Common myeloid progenitor, CD34-positive (primary cell): ENCODE measurements at regions not wholly inside any gene's neighbourhood (a gene's known extent, or its start where the extent isn't known, plus 50 kb on each side); places are given as distances from the start of the nearest gene placed in this dataset.
A peak's percentile ranks its signal among the peaks of the same experiment; 100 is the strongest.

Experiments
- CTCF ChIA-PET: fragments of 350-600 bp; sonication (Branson Sonifier 250); formaldehyde crosslinking; loops from one replicate; lab custom pipeline; 2021; ENCODE audit warnings: antibody characterized with exemption; lab: Charles Lee
- POLR2A ChIA-PET: fragments of 350-600 bp; sonication (Branson Sonifier 250); formaldehyde crosslinking; loops from one replicate; lab custom pipeline; 2021; ENCODE audit warnings: antibody characterized with exemption; lab: Charles Lee
- DNase-seq, 3 donors: peaks; one replicate each; pipeline versions ENCODE4 v3.0.0 to v3.0.0-alpha.2; 2013
- H3K27ac ChIP-seq, 2 experiments: 1 replicate in 1 of 2; 2 replicates in 1 of 2; pipeline ENCODE4 v1.7.0; 2013; ENCODE audit warnings: inconsistent platforms in 2 of 2, low read length in 2 of 2, mild to moderate bottlenecking in 2 of 2, low read depth in 1 of 2, moderate library complexity in 1 of 2; ENCODE audit not compliant: severe bottlenecking in 2 of 2, insufficient read depth in 1 of 2, poor library complexity in 1 of 2
- H3K27me3 ChIP-seq, 5 experiments: replicated peaks in 2 of 5; 1 replicate in 3 of 5; 2 replicates in 2 of 5; pipeline versions ENCODE4 v1.6.1 to v1.7.0; 2013; ENCODE audit warnings: low read length in 4 of 5, mild to moderate bottlenecking in 2 of 5, moderate library complexity in 2 of 5, inconsistent platforms in 1 of 5; ENCODE audit not compliant: insufficient read depth in 5 of 5, control insufficient read depth in 4 of 5
- H3K36me3 ChIP-seq, 4 experiments: 1 replicate in 2 of 4; 2 replicates in 2 of 4; pipeline versions ENCODE4 v1.6.1 to v1.7.0; 2013; ENCODE audit warnings: low read length in 3 of 4, control low read depth in 1 of 4, mild to moderate bottlenecking in 1 of 4; ENCODE audit not compliant: control insufficient read depth in 4 of 4, insufficient read depth in 4 of 4
- H3K4me1 ChIP-seq, 4 experiments: 1 replicate in 3 of 4; 2 replicates in 1 of 4; pipeline versions ENCODE4 v1.6.1 to v1.7.1; 2013; ENCODE audit warnings: low read length in 3 of 4, mild to moderate bottlenecking in 3 of 4, control low read depth in 1 of 4, inconsistent platforms in 1 of 4, moderate library complexity in 1 of 4; ENCODE audit not compliant: control insufficient read depth in 4 of 4, insufficient read depth in 4 of 4; ENCODE audit errors: control extremely low read depth in 1 of 4
- H3K4me3 ChIP-seq, 7 experiments: 1 replicate in 4 of 7; 2 replicates in 3 of 7; pipeline versions ENCODE4 v1.5.1 to v1.7.0; 2013; ENCODE audit warnings: mild to moderate bottlenecking in 7 of 7, low read length in 6 of 7, moderate library complexity in 6 of 7, inconsistent platforms in 2 of 7, low read depth in 2 of 7, control low read depth in 1 of 7; ENCODE audit not compliant: insufficient read depth in 4 of 7, control insufficient read depth in 1 of 7; ENCODE audit errors: extremely low read depth in 1 of 7
- H3K9me3 ChIP-seq, 5 experiments: 1 replicate in 4 of 5; 2 replicates in 1 of 5; pipeline versions ENCODE4 v1.6.1 to v1.7.1; 2013; ENCODE audit warnings: low read length in 4 of 5, mild to moderate bottlenecking in 2 of 5, inconsistent platforms in 1 of 5, low read depth in 1 of 5, moderate library complexity in 1 of 5; ENCODE audit not compliant: control insufficient read depth in 4 of 5, insufficient read depth in 2 of 5; ENCODE audit errors: control extremely low read depth in 1 of 5
- WGBS: methylation state at CpG from one replicate; pipeline ENCODE4 v1.1.5; 2013; ENCODE audit not compliant: insufficient coverage; 5-methylcytosine and 5-hydroxymethylcytosine counted together

DNA sequence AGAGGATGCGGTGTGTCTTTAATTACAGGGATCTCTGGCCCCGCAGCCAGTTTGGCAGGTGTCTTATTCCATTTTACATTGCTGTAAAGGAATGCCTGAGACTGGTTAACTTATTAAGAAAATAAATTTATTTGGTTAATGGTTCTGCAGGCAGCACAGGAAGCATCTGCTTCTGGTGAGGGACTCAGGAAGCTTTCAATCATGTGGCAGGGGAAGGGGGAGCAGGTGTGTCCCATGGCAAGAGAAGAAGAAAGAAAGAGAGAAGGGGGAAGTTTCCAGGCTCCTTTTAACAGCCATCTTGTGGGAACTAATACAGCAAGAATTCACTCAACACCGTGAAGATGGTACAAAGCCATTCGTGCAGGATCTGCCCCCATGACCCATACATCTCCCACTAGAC, 128.0 kb upstream of the CRBN start:
- peaks cover 30 to 72% (median 48%) of the 10 kb centered on the region in 4 experiments for H3K4me1 ChIP-seq
- H3K4me3 ChIP-seq: peak overlapping the region in 2 of 7 experiments; percentile 44 to 45
- no peaks in the 10 kb centered on the region for H3K36me3 ChIP-seq
- ChIA-PET POLR2A (no interaction called here), CTCF (no interaction called here)
- peak overlapping the region in 1 of 2 experiments; percentile 61 for H3K27ac ChIP-seq
- peak; percentile 91 to 99 (median 98) for DNase-seq
- peaks cover 0 to 4% (median 0%) of the 10 kb centered on the region in 5 experiments for H3K9me3 ChIP-seq
- 0% methylated on average over 4 of the region's 4 CpGs for WGBS
- no peaks in the 10 kb centered on the region for H3K27me3 ChIP-seq

- WGBS: 100% methylated on average over 1 of the region's 1 CpG
- DNase-seq: peak in 1 of 3 donors; percentile 41
- Histone ChIP-seq H3K36me3 (no peaks in the 10 kb centered on the region), H3K27ac (no peak overlapping the region), H3K4me3 (no peak overlapping the region), H3K27me3 (no peaks in the 10 kb centered on the region), H3K9me3 (peaks cover 0 to 4% (median 0%) of the 10 kb centered on the region in 5 experiments), H3K4me1 (peaks cover 34 to 87% (median 60%) of the 10 kb centered on the region in 4 experiments)
- ChIA-PET CTCF (interaction anchor here (1.0 to 1.4 kb wide), 2 partner anchors 106 to 966 kb away, joined by 3 to 9 read pairs; no protein-coding TSS in a partner anchor), POLR2A (no interaction called here)
These were observed 126.3 kb upstream of the CRBN start for GRCh38 chr3:3305841-3306240.

DNA sequence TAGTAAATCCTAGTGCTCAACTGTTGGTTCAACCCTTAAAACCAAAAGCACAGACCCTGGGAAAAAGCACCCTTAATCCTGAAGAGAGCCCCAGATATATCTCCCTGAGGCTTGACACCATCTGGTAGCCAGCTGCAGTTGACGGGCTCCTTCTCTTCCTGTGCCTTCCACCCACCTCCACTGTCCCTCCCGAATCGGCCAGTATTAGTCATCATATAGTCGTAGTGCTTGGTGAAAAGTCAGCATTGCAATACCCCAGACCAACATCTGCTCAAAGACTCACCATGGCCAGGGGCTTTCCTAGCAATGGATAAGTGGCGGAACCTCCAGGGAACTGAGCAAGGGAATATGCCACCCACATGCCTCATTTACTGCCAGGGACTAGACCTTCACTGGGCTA, 125.6 kb upstream of the CRBN start:
- 49% methylated on average over 4 of the region's 5 CpGs for WGBS
- Histone ChIP-seq H3K4me1 (peaks cover 34 to 89% (median 59%) of the 10 kb centered on the region in 4 experiments), H3K4me3 (peak overlapping the region in 1 of 7 experiments; percentile 14), H3K27ac (no peak overlapping the region), H3K27me3 (no peaks in the 10 kb centered on the region), H3K36me3 (no peaks in the 10 kb centered on the region), H3K9me3 (peaks cover 0 to 4% (median 0%) of the 10 kb centered on the region in 5 experiments)
- CTCF ChIA-PET: interaction anchor here (0.7 to 1.7 kb wide), 2 partner anchors 9 to 25 kb away, joined by 3 to 4 read pairs; no protein-coding TSS in a partner anchor
- peak; percentile 23 to 88 (median 85) for DNase-seq
- POLR2A ChIA-PET: no interaction called here

GRCh38 chr3:3303636-3304035, 124.1 kb upstream of the CRBN start:
- ChIA-PET POLR2A (no interaction called here), CTCF (interaction anchor here (1.7 kb wide), 1 partner anchor 24 kb away, joined by 3 read pairs; no protein-coding TSS in a partner anchor)
- no CpG with 5 or more reads among the region's 4 CpGs for WGBS
- Histone ChIP-seq H3K27me3 (no peaks in the 10 kb centered on the region), H3K4me1 (peaks cover 33 to 84% (median 57%) of the 10 kb centered on the region in 4 experiments), H3K4me3 (no peak overlapping the region), H3K27ac (no peak overlapping the region), H3K9me3 (peaks cover 0 to 4% (median 0%) of the 10 kb centered on the region in 5 experiments), H3K36me3 (no peaks in the 10 kb centered on the region)
- DNase-seq: no peak

GRCh38 chr3:3302964-3303363, 123.5 kb upstream of the CRBN start:
- DNase-seq: no peak
- CTCF ChIA-PET: no interaction called here

DNA sequence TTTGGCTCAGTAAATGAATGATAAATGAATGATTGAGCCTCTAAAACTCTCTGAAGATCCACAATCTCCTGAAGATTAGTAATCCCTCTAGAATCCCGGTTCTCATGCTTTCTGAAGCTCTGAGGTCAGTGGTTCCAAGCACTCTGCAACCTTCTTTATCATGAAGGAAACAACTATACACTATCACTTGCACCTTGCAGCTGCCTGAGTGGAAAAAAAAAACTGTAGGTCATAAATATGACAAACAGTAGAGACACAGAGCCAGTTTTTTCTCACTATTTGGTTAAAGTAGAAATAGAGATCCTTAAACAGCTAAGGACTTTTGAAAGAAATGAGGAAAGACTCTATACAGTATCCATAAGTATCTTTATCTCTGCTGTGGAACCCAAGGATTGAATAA, 122.0 kb upstream of the CRBN start:
- no CpG with 5 or more reads among the region's 1 CpG for WGBS
- peak; percentile 37 to 87 (median 74) for DNase-seq
- POLR2A ChIA-PET: no interaction called here
- Histone ChIP-seq H3K4me3 (no peak overlapping the region), H3K27me3 (no peaks in the 10 kb centered on the region), H3K36me3 (no peaks in the 10 kb centered on the region), H3K27ac (peak overlapping the region in 1 of 2 experiments; percentile 44), H3K9me3 (peaks cover 0 to 3% (median 0%) of the 10 kb centered on the region in 5 experiments), H3K4me1 (peaks cover 22 to 75% (median 47%) of the 10 kb centered on the region in 4 experiments)
- CTCF ChIA-PET: interaction anchor here (0.6 kb wide), 1 partner anchor 1039 kb away, joined by 3 read pairs; no protein-coding TSS in a partner anchor

More at GRCh38 chr3:3302964-3303363, 123.5 kb upstream of the CRBN start:
- Histone ChIP-seq H3K27me3 (no peaks in the 10 kb centered on the region), H3K9me3 (peaks cover 0 to 3% (median 0%) of the 10 kb centered on the region in 5 experiments), H3K27ac (no peak overlapping the region), H3K36me3 (no peaks in the 10 kb centered on the region), H3K4me1 (peaks cover 33 to 80% (median 53%) of the 10 kb centered on the region in 4 experiments), H3K4me3 (no peak overlapping the region)
- POLR2A ChIA-PET: no interaction called here
- WGBS: 91% methylated on average over 2 of the region's 3 CpGs

DNA sequence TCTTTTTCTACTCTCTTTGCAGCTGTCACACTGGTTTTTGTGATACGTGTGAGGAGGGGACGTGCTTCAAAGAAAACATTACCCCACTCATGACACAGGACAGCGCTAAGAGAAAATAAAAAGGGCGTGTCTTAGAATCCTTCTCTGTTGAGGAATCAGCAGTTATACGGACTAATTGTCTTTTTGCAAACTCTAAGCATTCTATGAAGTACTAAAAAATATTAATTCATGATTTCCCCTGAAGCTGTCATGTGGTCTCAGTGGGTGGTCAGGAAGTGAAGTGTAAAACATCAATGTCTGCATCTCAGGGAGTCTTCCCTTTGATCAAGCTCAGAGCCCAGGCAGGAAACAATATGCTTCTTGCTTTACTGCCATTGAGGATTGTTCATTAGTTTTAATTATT, 117.5 kb upstream of the CRBN start:
- DNase-seq: peak in 2 of 3 donors; percentile 43 to 65
- ChIA-PET CTCF (interaction anchor here (0.6 kb wide), 1 partner anchor 8 kb away, joined by 4 read pairs; no protein-coding TSS in a partner anchor), POLR2A (no interaction called here)
- peak overlapping the region in 1 of 7 experiments; percentile 37 for H3K4me3 ChIP-seq
- H3K36me3 ChIP-seq: no peaks in the 10 kb centered on the region
- H3K9me3 ChIP-seq: peaks cover 0 to 14% (median 4%) of the 10 kb centered on the region in 5 experiments
- peaks cover 6 to 32% (median 23%) of the 10 kb centered on the region in 4 experiments for H3K4me1 ChIP-seq
- no peak overlapping the region for H3K27ac ChIP-seq
- H3K27me3 ChIP-seq: no peaks in the 10 kb centered on the region
- 43% methylated on average over 1 of the region's 5 CpGs for WGBS
